ENCODE measurements at regions not wholly inside any gene's neighbourhood (a gene's known extent, or its start where the extent isn't known, plus 50 kb on each side); places are given as distances from the start of the nearest gene placed in this dataset.

GRCh38 chr5:53219174-53219573 is 109.6 kb upstream of the MOCS2 start:
- no peak for DNase-seq (ENCODE audit: low read depth)

- no peak for DNase-seq (ENCODE audit: low read depth)
These were observed 110.1 kb upstream of the MOCS2 start for GRCh38 chr5:53219610-53220009.

DNA sequence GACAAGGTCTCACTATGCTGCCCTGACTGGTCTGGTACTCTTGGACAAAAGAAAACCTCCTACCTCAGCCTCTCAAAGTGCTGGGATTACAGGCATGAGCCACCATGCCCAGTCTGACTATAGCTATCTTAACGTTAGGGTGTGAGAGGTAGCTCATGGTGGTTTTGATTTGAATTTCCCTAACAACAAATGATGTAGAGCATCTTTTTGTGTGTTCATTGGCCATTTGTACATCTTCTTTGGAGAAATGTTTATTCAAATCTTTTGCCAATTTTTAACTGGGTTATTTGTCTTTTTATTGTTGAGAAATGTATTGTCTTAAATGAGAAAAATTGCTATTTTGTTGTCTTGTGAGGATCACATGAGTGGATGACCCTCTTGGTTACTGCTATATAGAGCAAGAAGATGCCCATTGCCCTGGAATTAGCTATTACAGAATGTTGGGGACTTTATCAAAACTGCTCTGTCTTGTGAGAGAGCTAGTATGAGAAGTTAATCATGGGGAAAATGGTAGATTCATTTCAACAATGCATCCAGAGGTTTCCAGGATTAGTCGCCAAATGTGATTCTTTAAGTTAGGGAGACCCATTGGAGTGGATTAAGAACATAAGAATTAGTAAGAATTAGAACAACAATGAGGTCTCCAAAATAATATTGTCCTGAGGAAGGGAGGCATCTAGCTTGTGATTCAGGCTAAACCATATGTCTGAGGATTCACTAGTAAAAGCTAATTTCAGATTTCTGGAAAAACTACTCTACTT is 124.3 kb upstream of the MOCS2 start:
- no peak for DNase-seq (ENCODE audit: low read depth)

GRCh38 chr5:53236683-53237082 is 127.1 kb upstream of the MOCS2 start:
- no peak for DNase-seq (ENCODE audit: low read depth)

GRCh38 chr5:53237876-53238275 is 128.3 kb upstream of the MOCS2 start:
- DNase-seq (ENCODE audit: low read depth), result no peak

GRCh38 chr5:53239301-53239990 is 129.9 kb upstream of the MOCS2 start:
- DNase-seq (ENCODE audit: low read depth), result no peak

- DNase-seq (ENCODE audit: low read depth), result no peak
These were observed 131.1 kb upstream of the MOCS2 start for GRCh38 chr5:53240661-53241060.

DNA sequence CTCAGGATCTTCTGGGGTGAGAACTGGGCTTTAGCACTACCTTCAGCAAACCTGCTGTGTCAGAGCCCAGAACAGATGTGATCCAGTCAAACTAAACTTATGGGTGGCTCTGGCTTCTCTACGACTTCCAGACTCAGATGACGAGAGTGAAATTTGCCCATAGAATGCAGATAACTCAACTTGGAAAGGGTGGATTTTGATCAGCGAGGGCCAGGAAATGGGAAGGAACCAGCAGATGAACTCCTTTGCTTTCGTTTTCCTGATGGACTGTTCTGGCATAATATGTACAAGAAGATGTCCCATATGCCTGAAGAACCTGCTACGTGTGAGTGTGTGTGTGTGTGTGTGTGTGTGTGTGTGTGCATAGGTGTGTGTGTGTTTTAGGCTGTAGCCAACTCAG is 132.0 kb upstream of the MOCS2 start:
- no peak for DNase-seq (ENCODE audit: low read depth)

GRCh38 chr5:53243403-53243802 is 133.8 kb upstream of the MOCS2 start:
- no peak for DNase-seq (ENCODE audit: low read depth)

GRCh38 chr5:53246042-53246836 is 136.7 kb upstream of the MOCS2 start:
- peak; percentile 58 for DNase-seq (ENCODE audit: low read depth)

GRCh38 chr5:53249529-53250200 is 140.1 kb upstream of the MOCS2 start:
- peak; percentile 84 for DNase-seq (ENCODE audit: low read depth)

DNA sequence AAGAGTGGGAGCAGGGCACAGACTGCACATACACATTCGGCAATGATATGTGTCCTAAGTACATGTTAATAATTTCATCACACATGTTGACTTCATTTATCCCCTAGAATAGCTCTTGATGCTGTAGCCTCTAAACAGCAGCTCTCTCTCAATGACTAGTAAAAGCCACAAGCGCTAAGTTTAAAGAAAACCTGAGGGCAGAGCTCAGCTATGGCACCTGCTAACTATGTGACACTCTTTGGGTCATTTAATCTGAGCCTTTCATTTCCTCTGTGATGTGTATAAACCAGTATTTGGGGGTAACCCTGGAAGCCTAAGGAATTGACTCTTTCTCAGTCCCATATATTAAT is 140.6 kb upstream of the MOCS2 start:
- DNase-seq (ENCODE audit: low read depth), result no peak

- DNase-seq (ENCODE audit: low read depth), result no peak
These were observed 143.9 kb upstream of the MOCS2 start for GRCh38 chr5:53253421-53253871.

DNA sequence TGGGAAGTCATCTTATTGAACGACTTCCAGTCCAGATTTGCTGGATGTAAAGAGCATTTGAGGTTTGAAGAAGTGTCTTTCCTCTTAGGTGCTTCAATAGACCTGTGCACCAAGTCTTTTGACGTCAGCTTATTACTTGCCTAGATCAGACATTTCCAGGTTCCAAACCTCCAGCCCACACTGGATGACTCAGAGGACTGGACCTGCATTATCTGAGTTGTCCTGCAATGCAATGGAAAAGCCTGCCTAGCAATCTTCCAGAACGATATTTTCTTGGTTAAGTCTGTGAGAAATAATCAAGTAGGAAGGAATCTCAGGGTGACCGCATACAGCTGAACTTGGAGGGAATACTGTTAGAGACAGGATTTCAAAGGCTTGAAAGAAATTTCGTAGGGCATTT is 147.2 kb upstream of the MOCS2 start:
- peak; percentile 19 for DNase-seq (ENCODE audit: low read depth)

DNA sequence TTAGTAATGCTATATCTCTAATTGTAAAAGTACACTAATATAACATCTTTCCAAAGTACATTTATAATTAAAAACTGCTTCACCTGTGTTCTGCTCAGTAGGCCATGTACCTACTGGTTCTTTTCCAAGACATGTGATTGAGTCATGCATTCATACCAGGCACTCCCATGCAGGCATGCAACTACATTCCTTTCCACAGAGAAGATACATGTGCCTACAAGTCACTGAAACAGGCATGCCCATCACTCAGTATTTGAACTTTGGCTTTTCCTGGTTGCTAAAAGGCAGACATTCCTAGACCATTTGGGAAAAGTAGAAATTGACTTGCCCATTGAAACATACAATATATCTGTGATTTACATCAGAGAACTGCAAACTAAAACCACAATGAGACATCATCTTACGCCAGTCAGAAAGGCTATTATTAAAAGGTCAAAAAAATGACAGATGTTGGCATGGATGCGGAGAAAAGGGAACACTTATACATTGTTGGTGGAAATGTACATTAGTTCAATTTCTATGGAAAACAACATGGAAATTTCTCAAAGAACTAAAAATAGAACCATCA is 148.3 kb upstream of the MOCS2 start:
- DNase-seq (ENCODE audit: low read depth), result no peak

DNA sequence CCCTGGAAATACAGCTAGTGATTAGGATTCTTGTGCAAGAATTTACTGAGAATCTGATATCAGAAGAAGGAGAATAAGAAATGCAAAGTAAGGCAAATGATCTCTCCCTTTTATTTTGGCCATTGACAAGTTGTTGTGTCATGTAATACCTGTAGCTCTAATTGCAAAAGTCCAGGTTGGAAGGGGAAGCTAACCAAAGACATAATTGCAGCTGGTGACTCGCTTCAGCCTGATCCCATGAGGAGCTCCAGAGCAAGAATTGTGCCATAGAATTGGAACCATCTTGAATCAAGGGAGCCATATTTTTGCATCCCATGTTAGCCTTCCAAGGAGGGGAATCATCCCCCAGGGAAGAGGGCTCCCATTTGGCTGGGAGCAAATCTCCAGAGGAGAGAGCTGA is 149.6 kb upstream of the MOCS2 start:
- no peak for DNase-seq (ENCODE audit: low read depth)

DNA sequence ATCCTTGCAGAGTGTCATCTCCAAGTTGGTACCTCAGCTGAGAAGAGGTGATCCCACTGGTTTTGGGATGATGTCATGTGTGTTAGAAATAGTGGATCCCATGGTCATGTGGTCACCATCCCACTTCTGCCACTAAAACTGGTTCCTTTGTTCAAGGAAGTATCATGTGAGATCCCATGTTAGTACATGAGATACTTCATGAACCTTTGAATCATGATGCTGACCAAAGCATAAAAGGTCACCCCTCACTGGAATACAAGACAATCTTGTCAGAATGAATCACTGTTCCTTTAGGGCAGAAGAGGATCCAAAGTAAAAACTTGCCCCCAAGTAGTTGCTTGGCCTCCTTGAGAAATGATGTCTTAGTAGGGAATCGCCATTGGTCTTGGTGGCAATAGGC is 150.9 kb upstream of the MOCS2 start:
- no peak for DNase-seq (ENCODE audit: low read depth)

DNA sequence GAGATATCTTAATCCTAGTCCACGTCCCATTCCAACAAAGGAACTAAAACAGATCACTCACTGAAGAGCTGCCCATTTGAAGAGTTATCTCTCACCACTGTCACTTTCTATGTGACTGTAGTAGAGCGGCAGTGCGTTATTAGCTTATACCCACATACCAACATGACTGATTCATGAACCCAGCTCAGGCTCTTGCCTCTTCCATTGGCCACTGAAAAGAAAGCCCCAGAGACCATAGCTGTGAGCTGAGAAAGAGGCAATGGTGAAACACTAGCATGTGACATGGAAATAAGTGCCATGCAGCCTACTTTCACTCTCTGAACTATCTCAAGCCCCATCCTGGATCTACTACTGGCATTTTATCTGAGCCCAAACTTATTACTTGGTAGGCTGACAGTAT is 151.7 kb upstream of the MOCS2 start:
- no peak for DNase-seq (ENCODE audit: low read depth)

- peak; percentile 23 for DNase-seq (ENCODE audit: low read depth)
These were observed 152.9 kb upstream of the MOCS2 start for GRCh38 chr5:53262348-53262970.

DNA sequence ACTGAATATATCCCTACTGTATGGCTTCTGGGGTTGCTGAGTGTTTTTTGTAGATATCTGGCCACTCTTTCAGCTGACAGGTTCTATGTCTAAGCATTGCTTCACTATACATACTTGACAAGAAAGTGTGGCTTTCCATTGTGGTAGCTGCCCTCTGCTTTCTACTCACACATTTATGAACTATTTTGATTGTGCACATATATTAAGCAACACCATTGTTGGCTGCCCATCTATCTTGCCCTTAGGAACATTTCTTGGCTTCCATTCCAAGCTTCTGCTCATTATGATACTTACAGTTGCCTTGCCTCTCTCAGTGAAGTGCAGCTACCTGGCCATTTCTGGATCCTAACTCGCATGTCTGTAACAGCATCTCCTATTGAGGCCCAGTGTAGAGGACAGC is 153.6 kb upstream of the MOCS2 start:
- DNase-seq (ENCODE audit: low read depth), result no peak

- no peak for DNase-seq (ENCODE audit: low read depth)
These were observed 155.5 kb upstream of the MOCS2 start for GRCh38 chr5:53265043-53265442.

All from renal cortical epithelial cell (primary cell).